Activated T-cell treated with anti-CD3 and anti-CD28 coated beads, Interleukin-2, amount 50 U/mL, for 4 hours (primary cell): ENCODE measurements at regions not wholly inside any gene's neighbourhood (a gene's known extent, or its start where the extent isn't known, plus 50 kb on each side); places are given as distances from the start of the nearest gene placed in this dataset.

Experiments used
- ATAC-seq, 2 donors: fragments of 200-7000 bp; cut with Tn5 transposase; one replicate each; pipeline ENCODE4 v1.10.0; 2021
- DNase-seq: peaks from one replicate; pipeline ENCODE4 v3.0.0-alpha.2; 2020
- H3K27me3 Mint-ChIP-seq: one replicate; pipeline ENCODE4 v1.8.0; 2021; ENCODE audit warnings: low read depth, mixed read lengths
- H3K36me3 Mint-ChIP-seq: one replicate; pipeline ENCODE4 v1.8.0; 2022; ENCODE audit warnings: mixed read lengths; ENCODE audit not compliant: insufficient read depth
- H3K4me1 Mint-ChIP-seq: one replicate; pipeline ENCODE4 v1.8.0; 2021; ENCODE audit warnings: low read depth, mixed read lengths
- H3K4me3 Mint-ChIP-seq: one replicate; pipeline ENCODE4 v1.8.0; 2021; ENCODE audit warnings: mild to moderate bottlenecking, moderate library complexity, mixed read lengths
- H3K9me3 Mint-ChIP-seq: one replicate; pipeline ENCODE4 v1.8.0; 2021; ENCODE audit warnings: mixed read lengths

DNA sequence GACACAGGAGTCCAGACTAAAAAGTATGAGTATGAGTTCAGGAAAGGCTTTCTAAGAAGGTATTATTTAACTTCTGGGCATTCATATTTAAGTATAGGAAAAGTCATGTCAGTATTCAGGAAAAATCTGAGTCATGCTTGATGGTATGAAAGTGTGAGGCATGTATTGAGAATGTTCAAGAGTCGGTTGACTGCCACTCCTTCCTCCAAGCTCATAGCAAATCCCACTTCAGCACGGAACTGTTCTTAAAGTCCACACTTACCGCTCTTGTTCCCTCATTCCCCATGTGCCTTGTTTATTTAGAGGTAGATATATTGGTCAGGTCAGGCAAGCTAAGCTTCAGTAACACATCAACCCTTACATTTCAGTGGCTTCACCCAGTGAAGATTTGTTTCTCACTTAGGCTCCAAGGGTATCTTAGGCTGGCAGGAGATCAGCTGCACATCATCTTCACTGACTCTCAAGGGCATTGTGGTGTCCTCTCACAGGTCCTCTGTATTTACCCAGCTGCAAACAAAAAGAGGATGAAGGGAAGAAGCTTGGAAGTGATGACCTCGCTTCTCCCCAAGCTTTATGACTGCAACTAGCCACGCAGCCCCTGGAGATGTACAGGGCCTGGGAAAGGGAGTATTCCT, 1189.2 kb downstream of the EFNB2 start:
- H3K4me1 Mint-ChIP-seq: no peaks in the 10 kb centered on the region
- no peak for DNase-seq
- H3K9me3 Mint-ChIP-seq: no peaks in the 10 kb centered on the region
- H3K36me3 Mint-ChIP-seq: no peaks in the 10 kb centered on the region
- no peak overlapping the region for H3K4me3 Mint-ChIP-seq
- H3K27me3 Mint-ChIP-seq: no peaks in the 10 kb centered on the region
- no peak for ATAC-seq

DNA sequence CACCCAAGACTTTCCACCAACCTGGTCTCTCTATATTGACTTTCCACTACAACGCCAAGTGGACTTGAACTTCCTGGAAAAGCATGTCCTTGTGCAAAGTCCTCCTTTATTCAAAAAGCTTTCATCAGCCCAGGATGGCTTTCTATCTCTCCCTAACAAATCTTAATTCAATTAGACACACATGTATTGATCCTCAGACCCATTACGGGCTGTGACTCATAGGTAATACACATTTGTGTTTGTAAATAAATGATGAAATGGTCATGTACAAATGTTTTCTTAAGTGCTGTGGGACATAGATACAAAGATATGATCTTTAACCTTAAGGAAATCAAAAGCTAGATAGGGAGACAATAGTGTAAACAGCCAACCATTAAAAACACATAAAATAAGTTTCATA, 1189.7 kb downstream of the EFNB2 start:
- H3K9me3 Mint-ChIP-seq: no peaks in the 10 kb centered on the region
- no peaks in the 10 kb centered on the region for H3K4me1 Mint-ChIP-seq
- DNase-seq (no peak), ATAC-seq (no peak)
- no peaks in the 10 kb centered on the region for H3K27me3 Mint-ChIP-seq
- no peak overlapping the region for H3K4me3 Mint-ChIP-seq
- no peaks in the 10 kb centered on the region for H3K36me3 Mint-ChIP-seq

GRCh38 chr13:105345131-105345530, 1190.3 kb downstream of the EFNB2 start:
- Mint-ChIP-seq H3K4me1 (no peaks in the 10 kb centered on the region), H3K4me3 (no peak overlapping the region), H3K9me3 (no peaks in the 10 kb centered on the region)

DNA sequence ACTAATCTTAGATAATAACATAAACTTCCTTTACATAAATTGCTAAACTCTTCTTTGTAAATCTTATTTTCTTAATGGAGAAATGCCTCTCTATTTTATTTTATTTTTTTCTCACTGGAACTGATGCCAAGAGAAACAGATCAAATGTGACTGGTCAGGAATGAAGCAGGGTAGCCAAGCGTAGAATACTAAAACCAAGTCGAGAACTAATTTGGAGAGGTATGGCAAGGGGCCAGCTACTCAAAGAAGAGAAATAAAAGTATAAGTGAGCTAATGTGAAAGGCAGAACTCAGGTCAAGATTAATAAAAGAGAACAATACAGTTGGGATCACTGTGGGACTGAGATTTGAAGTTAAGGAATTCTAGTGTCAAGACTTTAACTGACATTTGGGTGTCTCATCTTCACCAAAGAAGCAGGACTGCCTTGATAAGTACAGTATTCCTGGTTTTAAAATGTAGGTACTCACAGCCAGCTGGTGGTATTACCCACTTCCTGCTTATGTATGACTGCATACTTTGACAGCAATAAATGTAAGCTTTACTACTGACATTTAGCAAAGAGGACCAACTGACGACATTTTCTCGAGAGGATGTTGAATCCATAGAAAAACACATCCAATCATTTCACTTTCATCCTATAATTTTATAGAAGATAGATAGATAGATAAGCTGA, 1192.2 kb downstream of the EFNB2 start:
- Mint-ChIP-seq H3K9me3 (no peaks in the 10 kb centered on the region), H3K4me1 (no peaks in the 10 kb centered on the region), H3K36me3 (no peaks in the 10 kb centered on the region), H3K4me3 (no peak overlapping the region), H3K27me3 (no peaks in the 10 kb centered on the region)
- ATAC-seq (no peak), DNase-seq (no peak)

More at GRCh38 chr13:105345131-105345530, 1190.3 kb downstream of the EFNB2 start:
- no peaks in the 10 kb centered on the region for H3K27me3 Mint-ChIP-seq
- H3K36me3 Mint-ChIP-seq: no peaks in the 10 kb centered on the region
- DNase-seq: no peak
- ATAC-seq: no peak

GRCh38 chr13:105342281-105342820, 1193.1 kb downstream of the EFNB2 start:
- Mint-ChIP-seq H3K4me1 (no peaks in the 10 kb centered on the region), H3K36me3 (no peaks in the 10 kb centered on the region), H3K9me3 (no peaks in the 10 kb centered on the region), H3K4me3 (no peak overlapping the region), H3K27me3 (no peaks in the 10 kb centered on the region)
- no peak for ATAC-seq
- DNase-seq: no peak

GRCh38 chr13:105341758-105342157, 1193.7 kb downstream of the EFNB2 start:
- ATAC-seq: no peak
- Mint-ChIP-seq H3K36me3 (no peaks in the 10 kb centered on the region), H3K4me1 (no peaks in the 10 kb centered on the region), H3K4me3 (no peak overlapping the region), H3K27me3 (no peaks in the 10 kb centered on the region), H3K9me3 (no peaks in the 10 kb centered on the region)
- DNase-seq: no peak

GRCh38 chr13:105341256-105341655, 1194.2 kb downstream of the EFNB2 start:
- Mint-ChIP-seq H3K4me3 (no peak overlapping the region), H3K27me3 (no peaks in the 10 kb centered on the region), H3K4me1 (no peaks in the 10 kb centered on the region), H3K9me3 (no peaks in the 10 kb centered on the region), H3K36me3 (no peaks in the 10 kb centered on the region)
- no peak for DNase-seq
- no peak for ATAC-seq

GRCh38 chr13:105340061-105340606, 1195.3 kb downstream of the EFNB2 start:
- DNase-seq (no peak), ATAC-seq (no peak)
- Mint-ChIP-seq H3K27me3 (no peaks in the 10 kb centered on the region), H3K36me3 (no peaks in the 10 kb centered on the region), H3K4me1 (no peaks in the 10 kb centered on the region), H3K4me3 (no peak overlapping the region), H3K9me3 (no peaks in the 10 kb centered on the region)

- Mint-ChIP-seq H3K4me3 (no peak overlapping the region), H3K27me3 (peaks cover 2% of the 10 kb centered on the region), H3K4me1 (no peaks in the 10 kb centered on the region), H3K36me3 (no peaks in the 10 kb centered on the region), H3K9me3 (no peaks in the 10 kb centered on the region)
- ATAC-seq (no peak), DNase-seq (no peak)
Measured at GRCh38 chr13:105338773-105339172, 1196.7 kb downstream of the EFNB2 start.

GRCh38 chr13:105338006-105338405, 1197.5 kb downstream of the EFNB2 start:
- H3K4me1 Mint-ChIP-seq: no peaks in the 10 kb centered on the region
- H3K4me3 Mint-ChIP-seq: no peak overlapping the region
- no peaks in the 10 kb centered on the region for H3K36me3 Mint-ChIP-seq
- H3K9me3 Mint-ChIP-seq: no peaks in the 10 kb centered on the region
- ATAC-seq (no peak), DNase-seq (no peak)
- peaks cover 2% of the 10 kb centered on the region for H3K27me3 Mint-ChIP-seq

DNA sequence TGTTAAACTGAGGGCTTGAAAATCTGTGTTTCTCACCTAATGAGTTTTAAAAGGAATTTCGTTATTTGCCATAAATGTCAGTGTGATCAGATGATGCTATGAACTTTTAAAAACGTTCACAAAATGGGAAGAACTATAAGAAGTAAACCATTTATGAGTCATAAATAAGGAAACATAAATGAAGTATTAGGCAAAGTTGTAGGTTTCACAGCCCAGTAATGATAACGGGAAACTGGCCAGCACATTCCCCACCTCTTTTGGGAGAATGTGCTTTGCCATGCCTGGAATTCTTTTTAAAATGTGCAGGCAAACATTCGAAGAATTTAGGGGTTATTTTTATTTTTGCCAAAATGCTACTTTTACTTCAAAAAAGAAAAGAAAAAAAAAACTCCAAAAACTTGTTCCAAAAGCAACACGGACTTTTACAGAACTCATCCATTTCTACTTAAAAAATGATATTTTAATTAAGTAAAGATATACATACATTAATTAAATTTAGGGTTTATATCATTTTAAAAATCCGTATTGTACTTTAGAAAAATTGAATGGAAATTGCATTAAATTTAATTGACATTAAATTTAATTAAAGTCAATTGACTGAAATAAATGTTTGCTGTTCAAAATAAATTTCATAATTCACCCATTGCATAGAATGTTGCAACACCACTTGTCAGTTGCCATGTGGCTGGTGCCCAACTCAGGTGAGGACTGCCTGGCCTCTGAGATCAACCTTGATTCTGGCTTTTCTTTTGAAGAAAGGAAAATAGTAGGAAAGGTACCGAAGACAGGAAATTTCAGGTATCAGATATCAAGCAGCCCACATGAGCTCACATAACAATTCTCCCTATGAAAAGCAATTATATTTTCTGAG, 1198.5 kb downstream of the EFNB2 start:
- ATAC-seq (no peak), DNase-seq (no peak)
- Mint-ChIP-seq H3K27me3 (peaks cover 2% of the 10 kb centered on the region), H3K4me1 (no peaks in the 10 kb centered on the region), H3K36me3 (no peaks in the 10 kb centered on the region), H3K4me3 (no peak overlapping the region), H3K9me3 (no peaks in the 10 kb centered on the region)

DNA sequence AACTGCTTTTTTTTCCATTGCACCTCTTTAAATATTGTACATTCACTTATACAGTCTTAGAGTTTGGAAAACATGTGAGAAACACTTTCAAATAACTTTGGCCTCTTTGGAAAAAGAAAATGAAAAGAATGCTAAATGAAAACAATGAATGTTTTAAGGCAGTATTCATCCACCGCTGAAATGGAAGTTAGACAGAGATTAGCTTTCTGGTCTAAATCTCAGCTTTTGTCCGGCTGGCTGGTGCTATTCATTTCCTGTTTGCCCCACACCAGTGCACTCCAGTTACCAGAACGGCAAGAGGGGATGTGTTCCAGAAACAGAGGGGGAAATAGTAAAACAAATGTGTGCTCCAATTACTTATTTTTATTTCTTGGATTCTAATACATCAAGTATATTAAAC, 1201.3 kb downstream of the EFNB2 start:
- Mint-ChIP-seq H3K4me1 (no peaks in the 10 kb centered on the region), H3K36me3 (no peaks in the 10 kb centered on the region), H3K9me3 (no peaks in the 10 kb centered on the region), H3K27me3 (peaks cover 2% of the 10 kb centered on the region), H3K4me3 (no peak overlapping the region)
- no peak for DNase-seq
- ATAC-seq: no peak

DNA sequence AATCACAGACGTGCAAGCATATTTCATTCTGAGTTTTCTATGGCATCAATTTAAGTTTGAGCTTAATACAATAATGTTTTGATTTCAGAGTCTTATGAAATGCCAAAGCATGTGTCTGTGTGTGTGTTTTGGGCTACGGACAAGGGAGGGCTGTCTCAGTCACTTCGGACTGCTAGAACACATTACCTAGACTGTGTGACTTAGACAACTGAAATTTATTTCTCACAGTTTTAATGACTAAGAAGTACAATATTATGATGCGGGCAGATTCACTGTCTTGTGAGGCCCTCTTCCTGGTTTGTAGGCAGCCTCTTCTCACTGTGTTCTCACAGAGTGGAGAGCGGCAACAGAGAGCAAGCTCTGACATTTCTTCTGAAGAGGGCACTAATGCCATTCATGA, 1202.0 kb downstream of the EFNB2 start:
- no peak overlapping the region for H3K4me3 Mint-ChIP-seq
- peaks cover 2% of the 10 kb centered on the region for H3K27me3 Mint-ChIP-seq
- no peaks in the 10 kb centered on the region for H3K4me1 Mint-ChIP-seq

DNA sequence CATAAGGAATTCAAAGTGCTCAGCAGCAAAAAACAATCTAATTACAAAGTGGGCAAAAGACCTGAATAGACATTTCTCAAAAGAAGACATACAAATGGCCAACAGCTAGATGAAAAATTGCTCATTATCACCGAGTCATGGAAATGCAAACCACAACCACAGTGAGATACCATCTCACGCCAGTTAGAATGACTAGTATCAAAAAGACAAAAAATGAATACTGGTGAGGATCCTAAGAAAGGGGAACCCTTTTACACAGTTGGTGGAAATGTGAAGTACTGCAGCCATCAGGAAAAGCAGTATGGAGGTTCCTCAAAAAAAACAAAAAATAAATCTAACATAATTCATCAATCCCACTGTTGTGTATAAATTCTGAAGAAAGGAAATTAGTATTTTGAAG, 1206.1 kb downstream of the EFNB2 start:
- Mint-ChIP-seq H3K9me3 (no peaks in the 10 kb centered on the region), H3K4me1 (no peaks in the 10 kb centered on the region), H3K27me3 (peaks cover 2% of the 10 kb centered on the region), H3K36me3 (no peaks in the 10 kb centered on the region), H3K4me3 (no peak overlapping the region)
- no peak for ATAC-seq
- no peak for DNase-seq

More for the DNA sequence above, 1202.0 kb downstream of the EFNB2 start:
- no peaks in the 10 kb centered on the region for H3K36me3 Mint-ChIP-seq
- ATAC-seq (no peak), DNase-seq (no peak)
- no peaks in the 10 kb centered on the region for H3K9me3 Mint-ChIP-seq
